HG03066 (cell line): ENCODE measurements at regions not wholly inside any gene's neighbourhood (a gene's known extent, or its start where the extent isn't known, plus 50 kb on each side); places are given as distances from the start of the nearest gene placed in this dataset.

Experiments used
- ATAC-seq: cut with Tn5 transposase; IDR thresholded peaks from one replicate; pipeline ENCODE4 v1.9.1; 2021; ENCODE audit warnings: low read depth; ENCODE audit not compliant: unreplicated experiment

DNA sequence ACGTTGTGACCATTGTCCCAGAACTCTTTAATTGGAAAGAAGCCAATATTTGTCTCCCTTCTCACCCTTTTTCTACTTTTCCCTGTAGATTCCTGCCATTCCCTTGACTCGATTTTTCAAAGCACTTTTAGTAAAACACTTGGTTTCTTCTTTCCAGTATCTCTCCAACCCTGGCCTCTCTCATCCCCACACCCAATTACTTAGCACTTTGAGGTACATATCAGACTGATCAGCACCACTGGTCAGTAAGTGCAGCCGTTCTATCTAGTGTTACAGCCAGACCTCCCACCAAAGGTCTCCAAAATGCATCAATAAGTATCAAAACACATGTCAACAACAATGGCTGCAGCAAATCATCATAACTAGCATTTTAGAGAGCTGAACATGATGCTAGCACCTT is 141.9 kb downstream of the BTG1 start:
- ATAC-seq: no peak

DNA sequence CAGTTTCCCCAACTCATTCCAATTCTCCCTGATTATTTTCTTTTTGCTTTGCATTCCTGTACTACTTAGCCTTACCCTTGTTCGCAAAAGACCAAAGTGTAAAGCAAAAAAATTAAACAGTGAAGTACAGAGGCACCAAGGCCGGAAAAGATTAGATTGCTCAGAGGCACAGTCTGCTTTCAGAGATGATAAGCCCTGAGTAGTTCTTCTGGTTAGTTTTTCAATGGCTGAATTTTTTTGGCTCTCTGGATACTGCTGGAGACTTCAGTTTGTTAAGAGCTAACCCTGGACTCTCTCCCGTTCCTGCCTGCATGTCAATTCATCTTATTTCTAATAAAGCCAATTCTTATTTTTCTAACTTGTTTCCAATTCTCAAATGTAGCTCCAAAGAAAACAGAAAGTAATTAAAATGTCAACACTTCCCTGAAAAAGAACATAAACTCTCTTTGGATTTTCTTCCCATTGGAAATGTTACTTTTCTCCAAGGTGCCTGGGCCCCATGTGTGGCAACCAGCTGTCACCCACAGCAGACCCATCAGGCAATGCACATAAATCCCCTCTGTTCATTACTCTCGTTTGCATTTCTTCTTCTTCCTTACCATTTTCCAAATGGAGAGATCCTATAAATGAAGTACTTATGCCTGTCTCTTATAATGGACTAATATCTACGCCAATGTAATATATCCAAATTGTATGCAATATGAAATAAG is 142.8 kb downstream of the BTG1 start:
- no peak for ATAC-seq

DNA sequence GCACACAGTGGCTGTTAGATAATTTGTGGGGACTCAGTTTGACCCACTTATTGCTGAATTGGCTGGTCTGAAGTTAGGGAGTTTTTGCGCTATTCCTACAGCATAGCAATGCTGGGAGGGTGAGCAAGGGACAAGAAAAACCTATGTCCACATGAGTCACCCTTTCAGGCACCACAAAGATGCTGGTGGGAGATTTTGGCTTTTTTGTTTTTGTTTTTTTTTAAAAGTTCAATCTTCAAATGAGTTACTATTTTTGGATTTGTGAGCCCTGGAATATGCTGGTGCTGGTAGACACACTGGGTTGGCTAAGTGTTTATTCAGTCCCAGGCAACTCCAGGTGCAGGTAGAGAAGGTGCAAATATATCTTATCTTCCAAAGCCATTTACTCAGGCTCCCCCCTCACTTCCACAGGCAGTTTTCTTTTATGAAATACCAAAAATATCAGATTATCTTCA is 143.4 kb downstream of the BTG1 start:
- ATAC-seq: no peak

DNA sequence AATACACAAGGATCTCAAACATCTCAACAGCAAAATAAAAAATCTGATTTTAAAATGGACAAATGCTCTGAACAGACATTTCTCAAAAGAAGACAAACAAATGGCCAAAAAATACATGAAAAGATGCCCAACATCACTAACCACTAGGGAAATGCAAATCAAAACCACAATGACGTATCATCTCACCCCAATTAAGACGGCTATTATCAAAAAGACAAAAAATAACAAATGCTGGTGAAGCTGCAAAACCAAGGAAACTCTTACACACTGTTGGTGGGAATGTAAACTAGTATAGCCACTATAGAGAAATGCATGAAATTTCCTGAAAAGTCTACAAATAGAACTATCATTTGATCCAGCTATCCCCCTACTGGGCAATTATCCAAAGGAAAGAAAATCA is 145.0 kb downstream of the BTG1 start:
- ATAC-seq: no peak

DNA sequence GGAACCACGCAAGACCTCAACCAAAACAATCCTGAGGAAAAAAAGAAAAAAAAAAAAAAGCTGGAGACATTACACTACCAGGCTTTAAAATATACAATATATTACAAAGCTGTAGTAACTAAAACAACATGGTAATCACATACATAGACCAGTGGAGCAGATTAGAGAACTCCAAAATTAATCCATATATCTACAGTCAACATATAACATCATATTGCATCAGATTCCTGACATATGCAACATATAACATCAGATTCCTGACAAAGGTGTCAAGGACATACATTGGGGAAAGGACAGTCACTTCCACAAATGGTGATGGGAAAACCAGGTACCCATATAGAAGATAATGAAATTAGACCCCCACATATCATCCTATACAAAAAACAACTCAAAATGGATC is 145.8 kb downstream of the BTG1 start:
- ATAC-seq: no peak

DNA sequence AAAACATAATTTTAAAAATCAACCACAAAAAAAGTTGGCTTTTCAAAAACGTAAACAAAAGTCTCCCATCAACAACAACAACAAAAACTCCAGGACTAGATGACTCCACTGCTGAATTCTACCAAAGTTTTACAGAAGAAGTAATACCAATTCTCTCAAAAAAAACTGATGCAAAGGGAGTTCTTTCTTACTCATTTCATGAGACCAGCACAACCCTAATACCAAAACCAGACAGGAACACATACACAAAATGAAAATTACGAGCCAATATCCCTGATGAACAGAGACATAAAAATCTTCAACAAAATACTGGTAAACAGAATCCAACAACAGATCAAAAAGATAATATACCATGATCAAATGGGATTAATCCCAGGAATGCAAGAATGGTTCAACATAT is 147.3 kb downstream of the BTG1 start:
- no peak for ATAC-seq

DNA sequence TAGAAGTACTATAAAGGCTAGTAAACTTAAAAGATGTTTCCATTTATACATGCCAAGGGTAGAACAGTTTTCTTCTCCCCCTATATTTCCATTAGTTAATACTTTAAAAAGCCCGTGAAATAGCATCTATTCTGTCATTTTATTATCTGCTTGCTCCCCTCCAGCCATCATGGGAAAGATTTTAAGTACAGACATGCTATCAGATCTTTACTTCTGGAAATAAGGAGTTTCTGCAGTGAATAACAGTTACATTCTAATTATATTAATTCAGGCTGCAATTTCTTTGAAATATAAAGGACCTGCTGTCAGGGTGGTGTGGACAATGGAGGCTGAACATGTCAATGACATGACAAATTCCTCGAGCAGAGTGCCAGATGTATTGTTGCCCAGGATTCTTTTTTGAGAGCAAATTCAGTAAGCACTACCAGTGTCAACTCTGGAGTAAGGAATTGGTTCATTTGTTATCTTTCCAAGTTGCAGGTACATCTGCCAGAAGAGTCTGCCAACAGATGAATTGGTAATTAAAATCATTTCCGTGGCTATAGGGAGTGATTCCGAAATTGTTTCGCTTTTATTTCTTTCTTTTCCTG is 151.3 kb downstream of the BTG1 start:
- ATAC-seq: no peak

DNA sequence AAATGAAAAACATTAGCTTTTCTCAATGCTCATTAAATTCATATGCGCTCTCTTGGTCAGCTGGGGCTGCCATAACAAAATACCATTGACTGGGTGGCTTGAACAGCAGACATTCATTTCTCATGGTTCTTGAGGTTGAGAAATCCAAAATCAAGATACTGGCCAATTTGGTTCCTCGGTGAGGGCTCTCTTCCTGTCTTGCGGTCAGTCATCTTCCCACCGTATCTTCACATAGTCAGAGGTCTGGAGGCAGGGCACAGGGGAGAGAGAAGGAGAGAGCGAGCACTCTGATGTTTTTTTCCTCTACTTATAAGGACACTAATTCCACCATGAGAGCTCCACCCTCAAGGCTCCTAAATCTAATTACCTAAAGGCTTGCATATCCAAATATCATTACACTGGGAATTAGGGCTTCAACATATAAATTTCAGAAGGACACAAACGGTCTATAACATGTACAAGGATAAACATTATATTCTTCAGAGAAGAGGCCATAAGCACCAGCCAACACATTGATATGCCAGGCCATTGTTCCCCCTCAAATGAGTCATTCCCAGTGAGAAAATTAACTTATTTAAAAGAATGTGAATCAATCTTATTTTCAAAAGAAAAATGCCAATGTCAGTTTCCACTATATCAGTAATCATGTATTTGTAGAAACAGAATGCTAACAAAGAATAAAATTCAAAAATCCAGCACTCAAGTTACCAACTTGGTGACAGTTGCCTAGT is 152.2 kb downstream of the BTG1 start:
- no peak for ATAC-seq

DNA sequence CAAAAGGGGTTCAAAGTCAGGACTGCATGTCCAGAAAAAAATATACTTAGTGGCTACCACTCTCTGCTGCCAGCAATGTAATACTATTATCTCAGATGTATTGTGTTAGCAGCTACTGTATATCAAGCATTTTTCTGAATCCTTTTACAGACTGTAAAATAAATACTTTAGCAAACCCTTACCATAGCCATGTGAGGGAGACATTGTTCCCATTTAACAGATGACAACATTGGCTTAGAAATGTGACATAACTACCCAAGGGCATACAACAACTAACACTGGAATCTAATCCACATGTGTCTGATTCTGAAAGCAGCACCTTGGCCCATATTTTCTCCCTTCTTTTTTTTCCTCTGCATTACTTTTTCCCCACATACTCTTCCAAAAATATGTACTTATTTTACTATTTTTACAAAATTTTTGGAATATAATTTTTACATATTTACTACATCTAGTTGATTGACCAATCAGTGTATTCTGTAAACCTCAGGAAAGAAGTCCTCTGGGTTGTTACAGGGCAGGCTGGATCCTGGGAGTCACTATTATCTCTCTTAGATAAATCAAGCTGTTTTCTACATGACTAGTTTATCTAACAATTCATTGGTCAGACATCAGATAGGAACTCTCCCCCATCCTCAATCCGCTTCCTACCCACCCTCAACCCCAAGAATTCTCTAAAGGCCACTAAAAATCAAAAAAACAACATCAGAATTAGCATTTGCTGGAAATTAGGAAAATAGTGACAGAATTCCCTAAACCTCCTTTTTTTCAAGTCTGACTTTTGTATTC is 154.1 kb downstream of the BTG1 start:
- peak; percentile 68 for ATAC-seq

DNA sequence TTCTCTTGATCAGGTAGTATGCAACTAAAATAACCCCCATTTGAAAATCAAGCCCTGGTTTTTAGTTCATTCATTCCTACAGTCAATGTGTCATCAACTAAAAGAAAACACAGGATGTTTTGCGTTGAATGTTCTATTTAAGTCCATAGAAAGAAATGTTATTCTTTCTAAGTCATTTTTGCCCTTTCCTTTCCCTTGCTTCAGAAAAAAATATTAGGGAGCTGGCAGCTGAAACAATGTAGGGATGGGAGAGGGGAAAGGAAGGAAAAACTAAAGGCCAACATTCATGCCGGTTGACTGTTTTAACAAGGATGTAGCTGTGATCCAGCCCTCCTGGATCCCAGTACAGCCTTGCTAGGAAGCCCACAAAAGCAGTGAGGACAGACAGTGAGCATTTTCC is 155.1 kb downstream of the BTG1 start:
- no peak for ATAC-seq

DNA sequence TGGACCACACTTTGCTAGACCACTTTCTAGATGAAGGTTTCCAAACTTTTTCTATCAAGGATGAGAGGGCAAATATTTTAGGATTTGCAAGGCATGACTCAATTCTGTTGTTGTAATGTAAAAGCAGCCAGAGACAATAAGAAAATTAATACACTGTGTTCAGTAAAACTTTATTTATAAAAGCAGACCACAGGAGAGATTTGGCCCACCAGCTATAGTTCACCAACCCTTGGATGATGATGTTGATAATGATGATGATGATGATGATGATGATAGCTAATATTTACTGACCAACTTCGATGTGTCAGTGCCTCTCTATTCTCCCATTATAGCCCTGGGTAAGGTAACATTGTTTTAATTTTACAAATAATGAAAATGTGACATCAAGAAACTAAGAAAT is 156.5 kb downstream of the BTG1 start:
- no peak for ATAC-seq

DNA sequence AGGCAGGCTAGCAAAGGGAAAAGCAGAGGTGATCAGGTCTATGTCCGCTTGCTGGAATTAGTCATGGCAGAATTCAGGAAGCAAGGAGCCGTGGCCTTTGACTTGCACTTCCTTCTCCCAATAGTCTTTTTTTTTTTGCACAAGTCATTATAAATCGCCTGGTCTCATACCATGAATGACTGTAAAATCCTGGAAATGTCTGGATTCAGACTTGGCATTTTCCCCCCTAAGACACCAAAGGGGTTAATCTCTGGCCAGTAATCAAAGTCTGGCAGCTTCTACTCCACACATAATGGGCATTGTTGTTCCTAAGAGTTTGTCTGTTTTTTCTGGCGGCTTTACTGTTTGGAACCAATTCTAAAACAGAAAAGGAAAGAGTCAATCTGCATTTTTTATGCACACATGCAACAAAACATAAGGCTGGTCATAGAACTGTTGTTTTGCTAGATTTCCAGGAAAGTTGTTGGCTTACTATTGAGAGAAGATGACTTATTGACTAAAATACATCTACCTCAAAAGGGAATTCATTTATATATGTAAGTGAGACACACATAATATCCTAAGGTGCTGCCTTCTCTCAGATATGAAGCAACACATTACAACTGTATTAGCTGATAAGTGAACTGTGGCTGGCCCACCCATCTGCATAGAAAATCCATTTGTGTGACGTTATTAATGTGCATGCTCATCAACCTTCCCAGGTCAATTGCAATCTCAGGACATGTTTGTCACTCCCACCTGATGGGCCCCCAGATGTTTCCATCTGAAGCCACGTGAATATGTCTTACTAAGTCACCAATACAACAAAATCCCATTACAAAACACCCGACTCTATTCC is 157.3 kb downstream of the BTG1 start:
- ATAC-seq: no peak

DNA sequence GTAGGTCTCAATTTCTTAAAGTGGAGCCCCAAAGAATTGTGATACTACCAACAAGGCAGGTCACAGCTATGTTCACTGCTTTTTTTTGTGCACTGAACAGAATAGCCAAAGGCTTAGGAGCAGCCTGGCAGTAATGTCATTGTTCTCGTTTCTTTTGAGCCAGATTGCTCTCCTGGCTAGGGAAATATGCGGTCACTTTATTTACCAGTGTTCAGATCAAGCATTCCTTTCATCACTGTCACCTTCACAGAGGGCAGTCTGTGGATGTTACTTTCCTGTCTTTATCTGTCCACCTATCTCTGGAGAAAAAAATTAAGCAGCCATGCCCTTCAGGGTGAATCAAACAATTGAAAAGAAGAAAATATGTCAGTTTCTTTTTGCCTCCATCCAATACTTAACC is 159.6 kb downstream of the BTG1 start:
- no peak for ATAC-seq

DNA sequence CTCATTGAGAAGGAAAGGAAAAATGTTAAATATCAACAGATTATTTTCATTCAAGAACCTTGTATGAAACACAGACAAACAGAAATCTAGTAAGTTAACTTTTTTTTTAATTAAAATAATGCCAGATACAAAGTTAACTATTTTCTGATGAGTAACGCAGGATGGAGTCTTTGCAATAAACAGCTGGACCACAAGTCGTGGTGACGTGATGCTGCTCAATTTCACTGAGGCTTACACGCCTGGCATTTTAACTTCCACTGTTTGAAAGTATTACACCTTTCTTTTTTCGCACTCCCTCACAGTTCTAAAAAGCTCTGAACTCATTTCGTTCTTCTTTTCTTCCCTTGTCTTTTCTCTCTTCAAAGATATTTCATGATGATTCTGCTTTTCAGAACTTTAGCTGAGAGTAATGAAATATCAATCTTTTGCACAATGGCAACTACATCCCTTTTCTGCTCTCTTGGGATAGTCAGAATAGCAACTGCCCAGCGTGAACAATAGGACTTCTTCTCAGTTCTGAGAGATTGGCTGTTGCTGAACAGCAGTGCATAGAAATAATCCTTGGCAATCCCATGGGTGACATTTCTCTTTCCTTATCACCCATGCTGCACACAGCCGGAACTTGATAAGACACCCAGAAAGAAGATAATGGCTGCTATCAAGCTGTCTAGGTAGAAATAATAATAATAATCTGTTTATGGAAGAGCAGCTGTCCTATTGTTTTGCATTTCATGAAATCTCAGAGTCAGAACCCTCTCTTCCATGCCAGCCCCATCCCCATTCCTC is 160.5 kb downstream of the BTG1 start:
- ATAC-seq: no peak

DNA sequence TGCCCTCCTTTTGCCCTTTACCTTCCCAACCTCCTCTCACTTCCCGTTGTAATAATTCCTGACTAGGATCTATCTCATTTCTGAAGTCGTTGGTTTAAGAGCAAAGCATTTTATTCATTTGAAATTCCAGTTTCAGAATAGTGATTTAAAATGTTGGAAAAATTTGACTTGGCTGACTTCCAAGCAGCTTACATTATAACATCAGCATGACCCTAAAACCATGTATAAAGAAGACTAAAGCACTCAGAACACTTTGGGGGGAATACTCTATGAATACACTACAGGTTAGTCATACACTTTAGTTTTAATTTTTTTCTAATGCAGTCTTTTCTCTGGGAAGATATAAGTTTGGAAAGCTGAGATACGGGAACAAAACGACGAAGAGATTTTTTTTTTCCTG is 161.1 kb downstream of the BTG1 start:
- ATAC-seq: no peak

DNA sequence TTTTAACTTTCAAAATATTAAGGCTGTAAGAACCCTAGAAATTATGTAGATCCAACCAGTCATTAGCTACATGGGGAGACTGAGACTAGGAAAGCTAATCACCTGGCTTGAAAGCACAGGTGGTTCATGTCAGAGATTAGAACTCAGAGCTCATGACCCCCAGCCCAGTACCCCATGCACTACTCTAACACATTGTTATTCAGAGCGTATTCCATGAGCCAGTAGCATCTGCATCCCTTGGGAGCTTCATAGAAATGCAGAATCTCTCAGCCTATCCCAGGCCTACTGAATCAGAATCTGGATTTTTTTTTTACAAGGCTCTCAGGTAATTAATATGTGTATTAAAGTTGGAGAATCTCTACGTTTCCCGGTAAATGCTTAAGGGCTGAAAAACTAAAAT is 161.7 kb downstream of the BTG1 start:
- ATAC-seq: no peak

DNA sequence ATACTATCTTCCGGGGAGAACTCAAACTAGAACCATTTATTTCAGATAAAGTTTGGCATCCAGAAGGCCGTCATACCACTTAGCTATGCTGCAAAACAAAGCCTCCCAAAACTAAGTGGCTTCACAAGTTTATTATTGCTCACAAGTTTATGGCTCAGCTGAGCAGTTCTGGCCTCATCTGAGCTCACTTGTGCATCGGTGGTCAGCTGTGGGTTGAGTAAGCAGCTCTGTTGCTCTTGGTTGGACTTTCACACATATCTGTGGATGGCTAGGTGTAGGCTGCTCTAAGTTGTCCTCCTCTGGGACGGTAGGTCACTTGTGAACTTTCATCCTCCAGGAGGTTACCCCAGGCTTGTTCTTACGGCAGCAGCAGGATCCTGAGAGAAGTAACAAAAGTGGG is 162.7 kb downstream of the BTG1 start:
- ATAC-seq: no peak

DNA sequence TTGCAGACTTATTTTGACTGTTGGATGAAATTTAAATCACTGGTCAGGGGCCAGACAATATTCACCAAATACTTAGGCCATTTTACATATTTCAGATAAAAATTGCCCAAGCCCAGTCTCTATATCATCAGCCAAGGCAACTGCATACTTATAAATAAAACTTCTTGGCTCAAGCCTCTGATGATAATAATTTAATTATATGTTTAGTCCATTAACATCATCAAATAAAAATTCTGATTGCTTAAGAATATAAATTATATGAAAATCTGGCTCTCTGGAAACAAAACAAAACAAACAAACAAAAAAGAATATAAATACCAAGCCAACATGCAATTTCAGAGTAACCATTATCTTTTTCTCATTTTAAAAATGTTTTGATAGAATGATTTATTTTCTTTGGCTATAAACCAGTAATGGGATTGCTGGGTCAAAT is 165.2 kb downstream of the BTG1 start:
- ATAC-seq: no peak

DNA sequence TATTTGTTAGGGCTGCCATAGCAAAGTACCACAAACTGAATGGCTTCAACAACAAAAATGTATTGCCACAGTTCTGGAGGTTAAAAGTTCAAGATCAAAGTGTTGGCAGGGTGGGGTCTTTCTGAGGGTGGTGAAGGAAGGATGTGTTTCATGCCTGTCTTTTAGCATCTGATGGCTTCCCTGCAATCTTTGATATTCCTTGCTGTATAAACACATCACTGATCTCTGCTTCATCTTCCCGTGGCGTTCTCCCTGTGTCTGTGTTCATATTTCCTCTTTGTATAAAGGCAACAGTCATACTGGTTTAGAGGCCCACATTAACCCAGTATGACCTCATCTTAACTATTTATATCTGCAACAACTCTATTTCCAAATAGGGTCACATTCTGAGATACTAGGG is 167.5 kb downstream of the BTG1 start:
- ATAC-seq: no peak
